LNCAP (cell line): ENCODE measurements at regions not wholly inside any gene's neighbourhood (a gene's known extent, or its start where the extent isn't known, plus 50 kb on each side); places are given as distances from the start of the nearest gene placed in this dataset.

Source experiments
- CTCF ChIP-seq: fragments of 450-650 bp; IDR thresholded peaks from 2 replicates; pipeline ENCODE4 v1.5.1; 2017; ENCODE audit warnings: mild to moderate bottlenecking

GRCh38 chr3:31135546-31135945, 241.1 kb upstream of the GADL1 start:
- TF ChIP-seq CTCF, result no peak

DNA sequence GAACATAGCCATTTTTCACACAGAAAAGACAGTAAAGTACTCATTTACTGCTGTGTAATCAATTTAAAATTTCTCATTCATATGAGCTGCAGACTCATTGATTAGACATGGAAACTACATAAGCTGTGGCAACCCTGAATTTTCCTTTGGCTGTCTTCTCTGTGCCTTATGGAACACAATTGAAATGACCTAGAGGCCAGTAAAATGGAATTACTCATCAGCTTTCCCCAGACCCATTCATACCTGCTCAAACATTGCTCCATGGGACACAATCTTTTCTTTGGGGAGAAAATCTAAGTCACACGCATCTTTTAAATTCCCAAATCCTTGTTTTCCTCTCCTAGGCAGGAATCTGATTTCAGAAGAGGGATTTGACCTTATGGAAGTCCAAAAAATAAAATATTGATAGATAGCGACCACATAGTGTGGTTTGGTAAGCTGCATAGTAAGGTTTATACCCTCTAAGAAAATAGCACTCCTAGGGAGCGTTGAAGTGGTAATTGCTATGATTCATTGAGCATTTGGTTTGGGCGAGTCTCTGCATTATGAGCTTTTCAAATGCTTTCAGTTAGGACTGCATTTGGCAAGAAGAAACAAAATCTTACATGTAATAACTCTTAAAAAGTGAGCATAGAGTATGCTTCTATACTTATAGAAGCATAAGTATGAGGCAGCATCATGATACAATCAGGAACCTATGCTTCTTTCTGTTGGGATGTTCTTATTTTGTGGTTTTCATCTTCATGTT, 243.4 kb upstream of the GADL1 start:
- TF ChIP-seq CTCF, result no peak

- no peak for TF ChIP-seq CTCF
Observed at GRCh38 chr3:31140470-31140869, 246.0 kb upstream of the GADL1 start.

GRCh38 chr3:31142139-31142538, 247.7 kb upstream of the GADL1 start:
- TF ChIP-seq CTCF, result no peak

GRCh38 chr3:31142543-31142942, 248.1 kb upstream of the GADL1 start:
- no peak for TF ChIP-seq CTCF

- TF ChIP-seq CTCF, result no peak
Observed at GRCh38 chr3:31145062-31145461, 250.6 kb upstream of the GADL1 start.

DNA sequence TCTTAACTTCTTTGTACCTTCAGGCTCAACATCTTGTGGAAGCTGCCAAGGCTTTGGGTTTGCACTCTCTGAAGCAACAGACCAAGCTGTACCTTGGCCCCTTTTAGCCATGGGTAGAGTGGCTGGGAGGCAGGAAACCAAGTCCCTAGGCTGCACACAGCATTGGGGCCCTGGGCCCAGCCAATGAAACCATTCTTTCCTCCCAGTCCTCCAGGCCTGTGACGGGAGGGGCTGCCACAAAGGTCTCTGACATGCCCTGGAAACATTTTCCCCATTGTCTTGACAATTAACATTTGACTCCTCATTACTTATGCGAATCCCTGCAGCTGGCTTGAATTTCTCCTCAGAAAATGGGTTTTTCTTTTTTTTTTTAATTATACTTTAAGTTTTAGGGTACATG, 253.1 kb upstream of the GADL1 start:
- no peak for TF ChIP-seq CTCF
